PC-9 (cell line): ENCODE measurements at regions not wholly inside any gene's neighbourhood (a gene's known extent, or its start where the extent isn't known, plus 50 kb on each side); places are given as distances from the start of the nearest gene placed in this dataset.

Source experiments
- BruUV-seq: library from RNA; stranded (reverse); fragments of 400-500 nt; replicated peaks from 2 replicates; lab custom pipeline; 2021; lab: Mats Ljungman, UMichigan
- CTCF ChIA-PET: fragments of 300-600 bp; sonication (Branson Sonifier 250); formaldehyde crosslinking; loops from one replicate; lab custom pipeline; 2022; ENCODE audit warnings: antibody characterized with exemption; lab: Charles Lee
- POLR2A ChIA-PET: fragments of 300-600 bp; sonication (Branson Sonifier 250); formaldehyde crosslinking; loops from one replicate; lab custom pipeline; 2022; ENCODE audit warnings: antibody characterized with exemption; ENCODE audit not compliant: unreplicated experiment; lab: Charles Lee
- DNase-seq, 2 experiments: peaks; one replicate each; pipeline versions ENCODE4 v3.0.0 to v3.0.0-alpha.2; 2015 to 2022; ENCODE audit warnings: mixed read lengths in 1 of 2
- H2AFZ ChIP-seq: fragments of 200-600 bp; sonication (generic); 2 replicates; pipeline ENCODE4 v1.8.1; 2017; ENCODE audit warnings: antibody characterized with exemption
- H3F3A ChIP-seq: fragments of 200-600 bp; sonication (generic); 2 replicates; pipeline ENCODE4 v1.8.1; 2017; ENCODE audit warnings: antibody characterized with exemption, mild to moderate bottlenecking, low read depth; ENCODE audit not compliant: insufficient read depth
- H3K27ac ChIP-seq: fragments of 200-600 bp; sonication (generic); 2 replicates; pipeline ENCODE4 v1.6.1; 2016; ENCODE audit warnings: mixed run types
- H3K27me3 ChIP-seq: fragments of 200-600 bp; sonication (generic); 2 replicates; pipeline ENCODE4 v1.6.1; 2016; ENCODE audit warnings: low read depth, mixed run types; ENCODE audit not compliant: insufficient read depth
- H3K36me3 ChIP-seq: fragments of 200-600 bp; sonication (generic); 2 replicates; pipeline ENCODE4 v1.6.1; 2016; ENCODE audit warnings: low read depth, mixed run types
- H3K4me1 ChIP-seq: fragments of 200-600 bp; sonication (generic); replicated peaks from 2 replicates; pipeline ENCODE4 v1.6.1; 2016; ENCODE audit warnings: mixed run types; ENCODE audit not compliant: insufficient read depth
- H3K4me2 ChIP-seq: fragments of 200-600 bp; sonication (generic); 2 replicates; pipeline ENCODE4 v1.6.1; 2017; ENCODE audit warnings: mixed run types
- H3K4me3 ChIP-seq: fragments of 200-600 bp; sonication (generic); 2 replicates; pipeline ENCODE4 v1.6.1; 2016; ENCODE audit warnings: mixed run types
- H3K79me2 ChIP-seq: fragments of 200-600 bp; sonication (generic); 2 replicates; pipeline ENCODE4 v1.6.1; 2017; ENCODE audit warnings: low read depth, mixed run types
- H3K9me2 ChIP-seq: fragments of 200-600 bp; sonication (generic); 2 replicates; pipeline ENCODE4 v1.8.1; 2017; ENCODE audit warnings: mild to moderate bottlenecking; ENCODE audit not compliant: insufficient read depth
- H3K9me3 ChIP-seq: fragments of 200-600 bp; sonication (generic); 2 replicates; pipeline ENCODE4 v1.8.1; 2016; ENCODE audit warnings: low read depth; ENCODE audit not compliant: insufficient read depth
- H4K20me1 ChIP-seq: fragments of 200-600 bp; sonication (generic); 2 replicates; pipeline ENCODE4 v1.8.1; 2017; ENCODE audit not compliant: insufficient read depth
- CTCF ChIP-seq: fragments of 200-600 bp; sonication (generic); conservative IDR thresholded peaks from 2 replicates; pipeline ENCODE4 v1.6.1; 2017; ENCODE audit warnings: mixed run types, antibody characterized with exemption, mild to moderate bottlenecking, moderate library complexity
- EZH2 ChIP-seq: fragments of 200-600 bp; sonication (generic); IDR thresholded peaks from 2 replicates; pipeline ENCODE4 v1.8.0; 2017; ENCODE audit warnings: antibody characterized with exemption, low read depth
- intact Hi-C: fragments of 100-400 bp; cut with micrococcal nuclease; formaldehyde crosslinking; loops from one replicate; pipeline ENCODE4 v1.10.0; 2022; ENCODE audit not compliant: unreplicated experiment

- H3K27me3 ChIP-seq, result no peaks in the 10 kb centered on the region
- no peak overlapping the region for H2AFZ ChIP-seq
- H3K36me3 ChIP-seq, result no peaks in the 10 kb centered on the region
- H3K27ac ChIP-seq, result no peak overlapping the region
- H4K20me1 ChIP-seq, result no peaks in the 10 kb centered on the region
- H3K4me1 ChIP-seq, result no peaks in the 10 kb centered on the region
- no peak overlapping the region for H3K4me3 ChIP-seq
- no peak overlapping the region for H3K4me2 ChIP-seq
- H3F3A ChIP-seq, result no peaks in the 10 kb centered on the region
- H3K79me2 ChIP-seq, result no peaks in the 10 kb centered on the region
- POLR2A ChIA-PET, result no interaction called here
- intact Hi-C loops, result no loop called here
- no peak for DNase-seq
- TF ChIP-seq CTCF, result no peak
- no peak for TF ChIP-seq EZH2
- H3K9me3 ChIP-seq, result no peaks in the 10 kb centered on the region
- BruUV-seq, result no TSS peak
- CTCF ChIA-PET, result no interaction called here
- H3K9me2 ChIP-seq, result no peaks in the 10 kb centered on the region
These were observed 1465.7 kb upstream of the PIK3C3 start for GRCh38 chr18:40489301-40489700.

- ChIA-PET CTCF (no interaction called here), POLR2A (no interaction called here)
- DNase-seq, result no peak
- no peak overlapping the region for H3K4me3 ChIP-seq
- H3K79me2 ChIP-seq, result no peaks in the 10 kb centered on the region
- no peaks in the 10 kb centered on the region for H4K20me1 ChIP-seq
- H3K27me3 ChIP-seq, result no peaks in the 10 kb centered on the region
- intact Hi-C loops, result no loop called here
- H3K9me2 ChIP-seq, result no peaks in the 10 kb centered on the region
- H3K27ac ChIP-seq, result no peak overlapping the region
- no peaks in the 10 kb centered on the region for H3K9me3 ChIP-seq
- BruUV-seq, result no TSS peak
- H3K4me1 ChIP-seq, result no peaks in the 10 kb centered on the region
- no peak overlapping the region for H3K4me2 ChIP-seq
- H3F3A ChIP-seq, result no peaks in the 10 kb centered on the region
- H2AFZ ChIP-seq, result no peak overlapping the region
- TF ChIP-seq EZH2 (no peak), CTCF (no peak)
- no peaks in the 10 kb centered on the region for H3K36me3 ChIP-seq
These were observed 1469.7 kb upstream of the PIK3C3 start for GRCh38 chr18:40485318-40485717.

- Histone ChIP-seq H3K4me2 (no peak overlapping the region), H3K27me3 (no peaks in the 10 kb centered on the region), H2AFZ (no peak overlapping the region), H3K4me3 (no peak overlapping the region), H3K27ac (no peak overlapping the region), H4K20me1 (no peaks in the 10 kb centered on the region), H3K79me2 (no peaks in the 10 kb centered on the region), H3K9me2 (no peaks in the 10 kb centered on the region), H3F3A (no peaks in the 10 kb centered on the region), H3K9me3 (no peaks in the 10 kb centered on the region), H3K36me3 (no peaks in the 10 kb centered on the region), H3K4me1 (no peaks in the 10 kb centered on the region)
- POLR2A ChIA-PET, result interaction anchor here (0.6 kb wide), 1 partner anchor 171 kb away, joined by 5 read pairs; no protein-coding TSS in a partner anchor
- BruUV-seq, result no TSS peak
- intact Hi-C loops, result no loop called here
- CTCF ChIA-PET, result interaction anchor here (0.7 kb wide), 1 partner anchor 964 kb away, joined by 3 read pairs; no protein-coding TSS in a partner anchor
- DNase-seq, result no peak
- TF ChIP-seq EZH2, result no peak
- TF ChIP-seq CTCF, result no peak
These were observed 1481.6 kb upstream of the PIK3C3 start for GRCh38 chr18:40473221-40474029.
